AG04450 (cell line): ENCODE measurements at regions not wholly inside any gene's neighbourhood (a gene's known extent, or its start where the extent isn't known, plus 50 kb on each side); places are given as distances from the start of the nearest gene placed in this dataset.

Source experiments
- CTCF ChIA-PET: fragments of 300-600, 350-600 bp; formaldehyde crosslinking; extraction: SDS; loops from one replicate; lab custom pipeline; 2022; ENCODE audit warnings: antibody characterized with exemption, inconsistent platforms; lab: Charles Lee
- POLR2A ChIA-PET: fragments of 350-600 bp; formaldehyde crosslinking; extraction: SDS; loops from one replicate; lab custom pipeline; 2021; ENCODE audit warnings: antibody characterized with exemption, inconsistent platforms; lab: Yijun Ruan, JAX
- DNase-seq: peaks from one replicate; pipeline ENCODE4 v3.0.0-alpha.2; 2011; ENCODE audit warnings: low read depth, low spot score
- H3K27ac ChIP-seq: one replicate; pipeline ENCODE4 v1.5.1; 2012; ENCODE audit warnings: low read depth, low read length, control low read depth
- H3K27me3 ChIP-seq: one replicate; pipeline ENCODE4 v1.6.0; 2012; ENCODE audit warnings: low read length; ENCODE audit not compliant: control insufficient read depth, insufficient read depth
- H3K4me3 ChIP-seq: 2 replicates; pipeline ENCODE4 v1.5.1; 2011; ENCODE audit warnings: mild to moderate bottlenecking, low read depth, low read length, control low read depth
- H3K9me3 ChIP-seq: 2 replicates; pipeline ENCODE4 v1.5.1; 2012; ENCODE audit warnings: low read length; ENCODE audit not compliant: control insufficient read depth, insufficient read depth
- CTCF ChIP-seq: IDR thresholded peaks from 2 replicates; pipeline ENCODE4 v1.5.1; 2011; ENCODE audit warnings: low read depth, low read length, control low read depth, inconsistent platforms

- CTCF ChIA-PET = interaction anchor here (0.5 to 3.4 kb wide), 11 partner anchors 66 to 632 kb away, joined by 3 to 123 read pairs (median 13); partner anchors contain the start of gene C1QTNF5
- Histone ChIP-seq H3K9me3 (no peaks in the 10 kb centered on the region), H3K4me3 (no peak overlapping the region), H3K27me3 (peaks cover 17% of the 10 kb centered on the region), H3K27ac (no peak overlapping the region)
- DNase-seq = no peak
- POLR2A ChIA-PET = interaction anchor here (2.2 kb wide), 1 partner anchor 138 kb away, joined by 11 read pairs; no protein-coding TSS in a partner anchor
- TF ChIP-seq CTCF = no peak
Measured at GRCh38 chr11:119476038-119476437, 53.1 kb upstream of the THY1 start.

DNA sequence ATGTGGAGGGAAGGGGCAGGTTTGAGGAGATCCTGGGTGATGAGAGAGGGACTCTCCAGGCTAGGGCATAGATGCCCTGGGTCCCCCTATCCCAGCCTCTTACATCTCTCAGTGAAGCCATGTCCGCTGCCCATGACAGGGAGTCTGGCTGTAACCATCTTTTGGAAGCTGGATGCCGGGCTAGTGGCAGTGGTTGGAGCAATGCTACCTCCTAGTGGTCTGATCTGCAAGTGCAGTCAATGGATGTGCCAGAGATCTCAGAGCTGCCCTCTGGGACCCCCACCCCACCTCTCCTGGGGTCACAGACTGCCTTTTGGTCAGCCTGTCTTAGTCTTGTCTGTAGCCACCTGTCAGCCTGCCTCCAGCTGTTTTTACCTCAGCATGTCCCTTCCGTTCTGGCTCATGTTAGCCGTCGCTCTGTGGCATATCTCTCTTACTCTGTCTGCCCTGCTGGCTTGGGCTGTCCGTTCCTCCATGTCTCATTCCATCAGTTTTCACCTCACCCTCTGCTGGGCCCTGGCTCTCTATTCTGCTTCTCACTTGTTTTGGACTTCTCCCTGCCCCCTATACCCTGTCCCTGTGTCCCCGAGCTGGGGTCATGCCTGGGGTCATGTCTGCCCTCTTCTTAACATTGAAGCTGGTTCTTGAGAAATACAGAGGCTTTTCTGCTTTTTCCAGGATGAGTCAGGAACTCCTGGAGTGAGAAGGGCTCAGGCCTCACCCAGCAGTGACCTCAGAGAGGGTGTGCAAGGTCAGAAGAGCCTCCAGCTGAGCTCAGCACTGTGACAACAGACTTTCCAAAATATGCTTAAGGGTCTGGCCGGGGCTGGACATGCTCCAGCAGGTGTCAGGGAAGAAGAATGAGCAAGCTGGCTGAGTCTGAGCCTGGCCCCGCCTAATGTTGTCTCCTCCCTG, 52.0 kb upstream of the THY1 start:
- H3K9me3 ChIP-seq = no peaks in the 10 kb centered on the region
- DNase-seq = no peak
- ChIA-PET CTCF (interaction anchor here (0.6 to 3.4 kb wide), 45 partner anchors 12 to 269 kb away, joined by 3 to 123 read pairs (median 5); partner anchors contain the start of genes C1QTNF5, CBL, MCAM and THY1), POLR2A (interaction anchor here (1.0 to 2.2 kb wide), 10 partner anchors 42 to 380 kb away, joined by 3 to 18 read pairs (median 5); partner anchors contain the start of genes THY1 and USP2)
- no peak overlapping the region for H3K4me3 ChIP-seq
- H3K27me3 ChIP-seq = peaks cover 17% of the 10 kb centered on the region
- peak; percentile 97 for TF ChIP-seq CTCF
- H3K27ac ChIP-seq = peak overlapping the region; percentile 61

DNA sequence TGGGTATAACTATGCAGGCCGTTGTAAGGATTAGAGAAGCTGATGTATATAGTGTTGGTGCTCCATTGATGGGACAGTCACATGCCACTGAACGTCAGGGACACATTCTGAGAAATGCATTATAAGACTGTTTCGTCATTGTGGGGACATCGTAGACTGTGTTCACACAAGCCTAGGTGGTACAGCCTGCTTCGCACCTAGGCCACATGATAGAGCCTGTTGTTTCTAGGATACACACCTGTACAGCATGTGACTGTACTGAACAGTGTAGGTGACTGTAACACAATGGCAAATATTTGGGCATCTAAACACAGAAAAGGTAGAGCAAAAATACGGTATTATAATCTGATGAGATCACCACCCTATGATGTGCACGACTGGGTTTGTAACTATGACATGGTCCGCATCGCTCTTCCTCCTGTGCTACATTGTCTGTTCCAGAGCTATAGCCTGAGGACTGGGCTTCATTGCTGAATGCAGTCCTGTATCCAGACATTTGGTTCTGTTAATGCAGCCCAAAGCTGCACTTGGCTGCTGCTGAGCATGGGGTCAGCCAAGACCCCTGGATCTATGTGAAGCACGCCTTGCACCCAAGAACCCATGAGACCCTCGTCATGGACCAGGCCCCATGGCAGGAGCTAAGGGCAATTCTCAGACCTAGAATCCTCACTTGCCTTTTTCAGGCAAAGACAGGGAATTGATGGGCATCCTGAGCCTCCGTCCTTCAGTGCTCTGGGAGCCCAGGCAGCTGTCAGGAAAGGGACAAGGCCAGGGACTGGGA, 51.1 kb upstream of the THY1 start:
- Histone ChIP-seq H3K4me3 (no peak overlapping the region), H3K9me3 (no peaks in the 10 kb centered on the region), H3K27ac (no peak overlapping the region), H3K27me3 (peaks cover 17% of the 10 kb centered on the region)
- no peak for TF ChIP-seq CTCF
- ChIA-PET POLR2A (interaction anchor here (1.1 to 2.2 kb wide), 8 partner anchors 41 to 136 kb away, joined by 3 to 18 read pairs (median 7); partner anchors contain the start of gene THY1), CTCF (interaction anchor here (0.7 to 3.4 kb wide), 37 partner anchors 12 to 268 kb away, joined by 3 to 123 read pairs (median 6); partner anchors contain the start of genes C1QTNF5, CBL, MCAM and THY1)
- no peak for DNase-seq

DNA sequence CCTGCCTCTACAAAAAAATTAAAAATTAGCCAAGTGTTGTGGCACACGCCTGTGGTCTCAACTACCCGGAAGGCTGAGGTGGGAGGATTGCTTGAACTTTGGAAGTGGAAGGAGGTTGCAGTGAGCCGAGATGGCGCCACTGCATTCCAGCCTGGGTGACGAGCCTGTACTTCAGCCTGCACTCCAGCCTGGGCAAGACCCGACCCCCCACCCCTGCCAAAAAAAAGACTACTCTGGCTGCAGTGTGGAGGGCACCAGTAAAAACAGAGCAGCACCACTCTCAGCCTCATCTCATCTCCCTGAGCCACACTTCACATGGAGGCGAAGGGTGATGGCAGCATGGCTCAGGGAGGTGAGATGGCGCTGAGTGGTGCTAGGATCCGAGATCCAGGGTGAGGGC, 50.3 kb upstream of the THY1 start:
- no peak for DNase-seq
- TF ChIP-seq CTCF = no peak
- CTCF ChIA-PET = interaction anchor here (1.8 to 4.0 kb wide), 3 partner anchors 98 to 135 kb away, joined by 10 to 123 read pairs (median 23); no protein-coding TSS in a partner anchor

More for the DNA sequence above, 50.3 kb upstream of the THY1 start:
- no peak overlapping the region for H3K27ac ChIP-seq
- POLR2A ChIA-PET = no interaction called here
- peaks cover 3% of the 10 kb centered on the region; the same call in 1 of the 2 replicates for H3K9me3 ChIP-seq
- H3K4me3 ChIP-seq = no peak overlapping the region
- peaks cover 17% of the 10 kb centered on the region for H3K27me3 ChIP-seq
